ENCODE measurements at regions not wholly inside any gene's neighbourhood (a gene's known extent, or its start where the extent isn't known, plus 50 kb on each side); places are given as distances from the start of the nearest gene placed in this dataset.
A peak's percentile ranks its signal among the peaks of the same experiment; 100 is the strongest.

DNA sequence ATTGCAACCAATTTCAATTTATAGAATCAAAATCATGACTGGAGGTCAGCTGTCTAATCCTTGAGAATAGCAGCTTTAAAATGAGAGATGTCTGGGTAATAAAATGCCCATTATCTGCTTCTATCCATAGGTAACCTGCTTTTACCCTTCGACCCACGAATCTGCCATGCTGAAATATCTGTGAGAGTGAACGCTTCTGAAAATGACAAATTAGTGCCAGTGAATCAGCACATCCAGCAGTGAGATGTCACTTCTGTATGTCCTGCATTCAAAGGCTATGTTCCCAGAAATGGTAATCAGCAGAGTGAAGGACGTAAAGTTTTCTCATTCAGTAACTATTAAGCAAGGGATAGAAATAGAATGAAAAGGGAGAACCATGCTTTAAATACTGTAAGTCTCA lies 532.4 kb upstream of the ITGA1 start:
- Mint-ChIP-seq H3K27me3 (ENCODE audit: unreplicated experiment) (no peaks in the 10 kb centered on the region), H3K4me3 (ENCODE audit: unreplicated experiment) (no peak overlapping the region), H3K9me3 (ENCODE audit: unreplicated experiment) (peaks cover 2% of the 10 kb centered on the region)

DNA sequence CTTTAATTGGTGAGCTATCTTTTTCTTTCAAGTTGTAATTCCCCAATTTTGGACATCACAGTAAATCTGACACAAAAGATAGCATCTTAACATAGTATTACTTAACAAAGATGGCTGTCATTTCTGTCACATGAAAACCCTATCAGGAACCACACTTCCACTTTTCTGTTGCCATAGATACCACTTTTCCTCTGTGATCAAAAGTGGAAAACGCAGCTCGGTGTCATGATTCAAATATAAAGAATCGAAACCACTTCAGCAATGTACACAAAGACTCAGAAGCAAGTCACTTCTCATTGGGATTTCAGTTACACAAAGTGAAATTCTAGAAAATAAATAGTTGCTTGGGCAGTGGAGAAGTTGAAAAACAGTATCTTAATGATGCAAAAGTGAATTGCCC lies 524.9 kb upstream of the ITGA1 start:
- Mint-ChIP-seq H3K9me3 (ENCODE audit: unreplicated experiment) (peaks cover 2% of the 10 kb centered on the region), H3K36me3 (ENCODE audit: unreplicated experiment) (no peaks in the 10 kb centered on the region), H3K4me1 (ENCODE audit: low read depth, unreplicated experiment) (no peaks in the 10 kb centered on the region), H3K27me3 (ENCODE audit: unreplicated experiment) (no peaks in the 10 kb centered on the region), H3K4me3 (ENCODE audit: unreplicated experiment) (no peak overlapping the region), H3K27ac (ENCODE audit: unreplicated experiment) (no peak overlapping the region)
- DNase-seq: no peak
- TF ChIP-seq, protein P1, sequence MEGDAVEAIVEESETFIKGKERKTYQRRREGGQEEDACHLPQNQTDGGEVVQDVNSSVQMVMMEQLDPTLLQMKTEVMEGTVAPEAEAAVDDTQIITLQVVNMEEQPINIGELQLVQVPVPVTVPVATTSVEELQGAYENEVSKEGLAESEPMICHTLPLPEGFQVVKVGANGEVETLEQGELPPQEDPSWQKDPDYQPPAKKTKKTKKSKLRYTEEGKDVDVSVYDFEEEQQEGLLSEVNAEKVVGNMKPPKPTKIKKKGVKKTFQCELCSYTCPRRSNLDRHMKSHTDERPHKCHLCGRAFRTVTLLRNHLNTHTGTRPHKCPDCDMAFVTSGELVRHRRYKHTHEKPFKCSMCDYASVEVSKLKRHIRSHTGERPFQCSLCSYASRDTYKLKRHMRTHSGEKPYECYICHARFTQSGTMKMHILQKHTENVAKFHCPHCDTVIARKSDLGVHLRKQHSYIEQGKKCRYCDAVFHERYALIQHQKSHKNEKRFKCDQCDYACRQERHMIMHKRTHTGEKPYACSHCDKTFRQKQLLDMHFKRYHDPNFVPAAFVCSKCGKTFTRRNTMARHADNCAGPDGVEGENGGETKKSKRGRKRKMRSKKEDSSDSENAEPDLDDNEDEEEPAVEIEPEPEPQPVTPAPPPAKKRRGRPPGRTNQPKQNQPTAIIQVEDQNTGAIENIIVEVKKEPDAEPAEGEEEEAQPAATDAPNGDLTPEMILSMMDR (IDR thresholded peaks at IDR 0.05; ENCODE audit: partially characterized antibody, unreplicated experiment): no peak

More for the DNA sequence above, 532.4 kb upstream of the ITGA1 start:
- Mint-ChIP-seq H3K4me1 (ENCODE audit: low read depth, unreplicated experiment) (no peaks in the 10 kb centered on the region), H3K27ac (ENCODE audit: unreplicated experiment) (no peak overlapping the region), H3K36me3 (ENCODE audit: unreplicated experiment) (no peaks in the 10 kb centered on the region)
- DNase-seq: no peak
- TF ChIP-seq, protein P1 (IDR thresholded peaks at IDR 0.05; ENCODE audit: partially characterized antibody, unreplicated experiment): no peak

DNA sequence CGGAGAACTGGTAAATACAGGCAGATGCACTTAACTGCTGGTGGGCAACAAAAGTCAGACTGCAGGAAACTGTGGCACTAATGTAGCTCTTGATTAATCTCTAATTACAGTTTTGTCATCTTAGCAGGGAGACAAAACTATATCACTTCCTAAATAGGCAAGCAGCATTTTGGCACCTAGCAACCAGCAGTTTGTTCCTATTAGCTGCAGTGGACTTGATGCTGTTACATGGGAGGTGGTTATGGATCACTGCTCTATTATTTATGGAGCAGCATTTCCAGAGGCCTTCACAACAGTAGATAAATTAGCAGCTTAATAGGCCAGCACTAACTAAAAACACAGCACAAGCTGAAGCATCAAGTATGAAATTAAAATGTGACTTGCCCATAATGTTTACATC lies 518.3 kb upstream of the ITGA1 start:
- no peaks in the 10 kb centered on the region for H3K9me3 Mint-ChIP-seq (ENCODE audit: unreplicated experiment)
- H3K4me3 Mint-ChIP-seq (ENCODE audit: unreplicated experiment): peak overlapping the region; percentile 48
- TF ChIP-seq, protein P1 (IDR thresholded peaks at IDR 0.05; ENCODE audit: partially characterized antibody, unreplicated experiment): no peak
- H3K27ac Mint-ChIP-seq (ENCODE audit: unreplicated experiment): peak overlapping the region; percentile 38
- H3K36me3 Mint-ChIP-seq (ENCODE audit: unreplicated experiment): no peaks in the 10 kb centered on the region
- H3K27me3 Mint-ChIP-seq (ENCODE audit: unreplicated experiment): no peaks in the 10 kb centered on the region
- DNase-seq: no peak
- peaks cover 8% of the 10 kb centered on the region for H3K4me1 Mint-ChIP-seq (ENCODE audit: low read depth, unreplicated experiment)

DNA sequence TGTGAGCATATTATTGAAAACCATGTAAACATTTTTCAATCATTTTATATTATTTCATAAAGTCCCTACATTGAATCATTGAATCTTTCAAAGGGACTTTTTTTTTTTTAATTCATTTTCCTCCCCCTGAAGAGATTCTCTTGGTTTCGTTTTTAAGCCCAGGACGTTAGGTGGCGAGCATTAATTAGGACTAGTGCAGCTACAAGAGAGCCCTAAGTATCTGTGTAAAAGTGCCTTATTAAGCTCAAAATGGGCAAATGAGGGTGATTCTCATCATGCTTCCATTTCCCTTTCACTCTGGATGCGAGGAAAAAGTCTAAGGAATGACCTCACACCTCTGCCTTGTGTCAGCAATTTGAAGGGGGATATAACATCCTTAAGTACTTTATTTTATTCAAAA lies 517.9 kb upstream of the ITGA1 start:
- H3K9me3 Mint-ChIP-seq (ENCODE audit: unreplicated experiment): no peaks in the 10 kb centered on the region
- TF ChIP-seq, protein P1 (IDR thresholded peaks at IDR 0.05; ENCODE audit: partially characterized antibody, unreplicated experiment): no peak
- no peaks in the 10 kb centered on the region for H3K27me3 Mint-ChIP-seq (ENCODE audit: unreplicated experiment)
- peak overlapping the region; percentile 57 for H3K27ac Mint-ChIP-seq (ENCODE audit: unreplicated experiment)
- no peaks in the 10 kb centered on the region for H3K36me3 Mint-ChIP-seq (ENCODE audit: unreplicated experiment)
- no peak for DNase-seq
- peaks cover 8% of the 10 kb centered on the region for H3K4me1 Mint-ChIP-seq (ENCODE audit: low read depth, unreplicated experiment)
- H3K4me3 Mint-ChIP-seq (ENCODE audit: unreplicated experiment): peak overlapping the region; percentile 36

DNA sequence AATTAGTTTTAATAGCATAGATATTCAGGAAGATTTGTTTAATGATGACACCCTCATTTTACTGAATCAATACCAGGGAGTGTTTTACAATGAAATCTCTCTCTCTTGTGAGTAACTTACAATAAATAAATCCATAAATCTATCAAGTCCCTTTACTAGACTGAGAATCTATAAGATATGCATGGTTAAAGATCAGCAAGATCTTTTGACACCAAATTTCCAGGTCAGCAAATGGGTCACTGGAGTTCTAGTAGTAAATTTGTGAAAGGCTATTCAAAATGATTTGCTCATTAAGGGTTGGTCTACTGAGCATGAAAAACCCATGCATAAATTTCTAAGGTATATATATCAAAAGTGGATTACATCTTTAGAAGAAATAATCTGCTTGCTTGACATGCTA lies 512.1 kb upstream of the ITGA1 start:
- no peak overlapping the region for H3K27ac Mint-ChIP-seq (ENCODE audit: unreplicated experiment)
- no peak for DNase-seq
- H3K36me3 Mint-ChIP-seq (ENCODE audit: unreplicated experiment): no peaks in the 10 kb centered on the region
- no peaks in the 10 kb centered on the region for H3K27me3 Mint-ChIP-seq (ENCODE audit: unreplicated experiment)
- TF ChIP-seq, protein P1 (IDR thresholded peaks at IDR 0.05; ENCODE audit: partially characterized antibody, unreplicated experiment): no peak
- no peak overlapping the region for H3K4me3 Mint-ChIP-seq (ENCODE audit: unreplicated experiment)
- no peaks in the 10 kb centered on the region for H3K9me3 Mint-ChIP-seq (ENCODE audit: unreplicated experiment)
- peaks cover 2% of the 10 kb centered on the region for H3K4me1 Mint-ChIP-seq (ENCODE audit: low read depth, unreplicated experiment)
